NCI-H1105 (cell line): ENCODE measurements at regions not wholly inside any gene's neighbourhood (a gene's known extent, or its start where the extent isn't known, plus 50 kb on each side); places are given as distances from the start of the nearest gene placed in this dataset.
"Not testable (repeated sequence)": the region's sequence is repeated elsewhere in the genome, so short reads cannot be mapped to it uniquely, and the experiment has no call there.

Experiments
- DNase-seq: peaks from one replicate; lab custom pipeline; 2025; lab: John Stamatoyannopoulos, UW

DNA sequence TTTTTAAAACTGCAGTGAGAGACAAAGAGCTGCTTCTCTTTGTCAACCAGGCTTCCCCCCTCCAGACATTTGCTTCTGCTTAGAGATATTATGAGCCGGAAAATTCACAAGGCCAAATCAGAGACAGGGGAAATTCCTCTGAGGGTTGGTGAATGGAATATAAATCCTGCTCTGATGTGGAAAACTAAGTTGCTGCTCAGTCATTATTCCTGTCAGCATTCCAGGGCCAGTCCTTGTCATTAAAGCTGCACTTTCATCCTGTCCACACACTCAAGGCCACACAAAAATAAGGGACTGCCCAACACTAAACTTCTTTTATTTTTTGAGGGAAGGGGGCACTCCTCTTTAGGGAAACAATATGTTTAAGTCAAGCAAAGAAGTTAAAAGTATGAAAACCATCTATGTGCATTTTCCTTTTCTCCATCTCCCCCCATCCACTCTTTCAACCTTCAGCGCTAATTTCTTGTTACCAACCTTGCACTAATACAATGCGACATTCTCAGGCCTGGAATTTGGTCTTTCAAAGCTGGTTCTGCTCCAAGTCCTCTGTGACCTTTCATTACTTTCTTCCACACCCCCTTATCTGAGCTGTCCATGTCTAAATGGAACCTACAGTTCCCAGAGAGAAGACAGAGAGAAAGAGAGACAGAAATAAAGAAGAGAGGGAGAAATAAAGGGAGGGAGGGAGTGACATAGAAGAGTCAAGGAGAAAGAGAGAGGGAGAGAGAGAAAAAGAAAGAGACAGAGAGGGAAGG lies 118.9 kb upstream of the S1PR3 start:
- DNase-seq = no peak

DNA sequence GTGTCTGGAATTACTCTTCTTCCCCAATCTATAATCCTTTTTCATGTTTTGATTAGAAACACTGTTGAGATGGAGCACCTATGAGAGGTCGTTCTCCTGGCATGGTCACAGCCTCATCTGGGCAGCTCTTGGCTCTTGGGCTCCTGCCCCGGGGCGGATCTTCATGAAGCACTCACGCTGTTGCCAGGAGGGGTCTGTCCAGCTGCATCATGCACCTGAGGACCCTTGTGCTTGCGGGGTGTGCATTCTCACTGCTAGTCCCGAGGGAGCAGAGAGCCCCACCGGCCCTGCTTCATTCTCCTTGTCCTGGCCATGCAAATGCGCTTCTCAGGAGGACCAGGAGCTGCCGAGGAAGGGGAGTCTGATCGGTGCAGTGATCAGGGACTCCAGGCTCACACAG lies 117.6 kb upstream of the S1PR3 start:
- no peak for DNase-seq

DNA sequence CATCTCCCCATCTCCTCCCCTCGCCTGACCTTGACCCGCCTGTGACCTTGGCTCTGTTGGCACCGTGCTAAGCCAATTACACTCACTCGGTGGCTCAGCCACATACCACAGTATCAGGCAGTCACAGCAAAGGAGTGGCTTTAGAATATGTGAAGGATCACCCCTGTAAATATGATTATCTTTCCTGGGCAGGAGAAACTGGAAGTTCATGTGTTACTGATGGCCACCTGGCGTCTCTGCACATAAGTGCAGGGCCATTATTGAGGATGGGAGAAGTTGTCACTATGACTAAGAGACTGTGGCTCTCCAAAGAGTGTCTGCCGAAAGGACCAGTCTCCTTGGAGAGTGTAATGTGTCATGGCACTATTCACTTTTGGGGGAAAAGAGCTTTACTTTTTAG lies 116.9 kb upstream of the S1PR3 start:
- DNase-seq = no peak

GRCh38 chr9:88875400-88876120 lies 115.7 kb upstream of the S1PR3 start:
- no peak for DNase-seq

DNA sequence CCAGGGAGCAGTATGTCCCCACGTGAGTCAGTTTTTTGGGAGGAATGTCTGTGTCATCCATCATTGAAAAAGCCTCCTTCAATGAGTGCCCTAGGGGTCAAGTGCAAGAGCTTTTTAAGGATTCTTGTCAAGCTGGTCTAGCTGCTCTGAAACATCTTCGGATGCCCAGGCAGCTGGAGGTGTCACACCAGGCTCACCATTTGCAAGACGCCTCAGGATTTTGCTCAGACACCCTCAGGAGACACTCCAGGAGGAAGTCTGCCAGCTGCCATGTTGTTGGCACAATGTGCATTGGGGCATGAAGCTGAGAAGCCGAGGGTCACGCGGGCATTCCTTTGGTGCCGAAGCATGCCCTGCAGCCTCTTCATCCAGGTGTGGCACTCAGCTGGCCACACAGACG lies 111.1 kb upstream of the S1PR3 start:
- no peak for DNase-seq

GRCh38 chr9:88884291-88884690 lies 107.0 kb upstream of the S1PR3 start:
- DNase-seq = not testable (repeated sequence)

- not testable (repeated sequence) for DNase-seq
These were observed 104.5 kb upstream of the S1PR3 start for GRCh38 chr9:88886762-88887161.

GRCh38 chr9:88889386-88889785 lies 101.9 kb upstream of the S1PR3 start:
- no peak for DNase-seq

DNA sequence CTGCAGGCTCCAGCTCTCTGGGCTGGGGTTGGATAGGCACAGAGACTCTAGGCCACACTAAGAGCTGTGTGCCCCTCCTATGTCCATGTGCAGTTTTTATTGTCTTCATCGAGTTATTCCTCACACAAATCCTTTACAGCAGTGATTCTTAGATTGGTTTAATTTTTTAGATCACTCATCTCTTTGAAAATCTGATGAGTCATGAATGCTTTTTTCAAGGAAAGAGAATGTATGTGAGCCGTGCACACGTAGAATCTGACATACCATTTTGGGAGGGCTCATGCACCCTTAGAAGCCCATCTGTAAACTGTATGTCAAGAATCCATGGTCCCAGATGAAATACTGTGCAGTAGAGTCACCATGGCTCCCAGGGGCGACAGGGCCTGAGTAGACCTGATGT lies 100.7 kb upstream of the S1PR3 start:
- no peak for DNase-seq

GRCh38 chr9:88891040-88891439 lies 100.2 kb upstream of the S1PR3 start:
- no peak for DNase-seq

DNA sequence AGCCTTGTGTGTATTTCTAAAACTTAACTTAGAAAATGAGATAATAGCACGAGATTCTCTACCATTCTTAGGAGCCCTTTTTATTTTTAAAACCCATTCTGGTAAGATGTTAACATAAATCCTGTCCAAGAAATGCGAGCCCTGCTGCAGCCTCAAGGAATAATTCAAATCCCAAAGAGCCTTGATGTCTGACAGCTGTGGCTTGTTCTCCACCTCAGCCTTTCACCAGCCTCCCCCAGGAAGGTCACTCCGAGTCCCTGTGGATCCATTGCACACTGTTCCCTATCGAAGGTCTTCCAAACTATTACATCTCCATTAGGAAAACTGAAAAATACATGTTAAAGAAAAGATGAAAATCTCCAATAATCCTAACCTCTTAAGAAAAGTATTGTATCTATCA lies 98.5 kb upstream of the S1PR3 start:
- DNase-seq = no peak

GRCh38 chr9:88897081-88897480 lies 94.2 kb upstream of the S1PR3 start:
- no peak for DNase-seq

GRCh38 chr9:88898039-88898720 lies 93.1 kb upstream of the S1PR3 start:
- DNase-seq = no peak

- DNase-seq = no peak
These were observed 85.8 kb upstream of the S1PR3 start for GRCh38 chr9:88905506-88905905.

DNA sequence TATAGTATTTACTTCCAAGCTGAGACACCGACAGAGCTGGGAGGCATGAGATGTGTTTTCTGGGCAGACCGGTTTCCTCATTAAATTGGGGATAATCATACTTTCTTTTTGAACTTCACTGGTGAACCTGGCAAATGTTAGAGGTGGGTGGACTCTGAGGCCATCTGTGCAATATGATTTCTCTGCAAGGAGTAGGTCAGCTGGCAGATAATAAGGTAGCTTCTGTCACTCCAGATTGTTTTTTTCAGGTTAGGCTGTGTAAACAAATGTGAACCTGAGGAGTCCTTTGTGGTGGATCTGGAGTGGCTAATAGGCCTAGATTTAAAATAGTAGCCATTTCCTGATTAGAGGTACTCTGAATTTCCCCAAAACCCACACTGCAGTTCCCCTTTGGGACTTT lies 75.4 kb upstream of the S1PR3 start:
- no peak for DNase-seq

- no peak for DNase-seq
These were observed 74.4 kb upstream of the S1PR3 start for GRCh38 chr9:88916894-88917293.

GRCh38 chr9:88917375-88917774 lies 73.9 kb upstream of the S1PR3 start:
- DNase-seq = no peak

DNA sequence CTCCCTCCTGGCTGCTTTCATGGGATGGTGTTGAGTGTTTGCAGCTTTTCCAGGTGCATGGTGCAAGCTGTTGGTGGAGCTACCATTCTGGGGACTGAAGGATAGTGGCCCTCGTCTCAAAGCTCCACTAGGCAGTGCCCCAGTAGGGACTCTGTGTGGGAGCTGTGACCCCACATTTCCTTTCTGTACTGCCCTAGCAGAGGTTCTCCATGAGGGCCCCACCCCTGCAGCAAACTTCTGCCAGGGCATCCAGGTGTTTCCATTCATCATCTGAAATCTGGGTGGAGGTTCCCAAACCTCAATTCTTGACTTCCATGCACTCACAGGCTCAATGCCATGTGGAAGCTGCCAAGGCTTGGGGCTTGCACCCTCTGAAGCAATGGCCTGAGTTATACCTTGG lies 72.7 kb upstream of the S1PR3 start:
- not testable (repeated sequence) for DNase-seq

GRCh38 chr9:88920645-88921044 lies 70.6 kb upstream of the S1PR3 start:
- no peak for DNase-seq

DNA sequence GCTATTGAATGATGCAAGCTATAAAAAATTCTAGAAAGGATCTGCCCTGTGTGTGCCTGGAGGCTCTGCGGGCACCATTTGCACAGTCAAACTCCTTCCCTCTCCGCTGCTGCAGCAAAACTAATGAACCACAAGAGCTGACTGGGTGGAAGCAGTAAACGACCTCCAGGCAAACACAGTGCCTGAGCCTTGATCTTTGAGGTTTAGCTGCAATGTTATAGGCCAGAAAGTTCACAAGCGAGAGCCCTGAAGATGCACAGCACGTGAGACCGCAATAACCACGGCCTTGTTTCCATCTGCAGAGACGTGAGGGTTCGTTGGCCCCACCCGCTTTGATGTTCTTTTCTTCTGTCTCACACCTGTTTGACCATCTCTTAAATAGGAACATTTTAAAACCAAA lies 69.2 kb upstream of the S1PR3 start:
- DNase-seq = no peak

DNA sequence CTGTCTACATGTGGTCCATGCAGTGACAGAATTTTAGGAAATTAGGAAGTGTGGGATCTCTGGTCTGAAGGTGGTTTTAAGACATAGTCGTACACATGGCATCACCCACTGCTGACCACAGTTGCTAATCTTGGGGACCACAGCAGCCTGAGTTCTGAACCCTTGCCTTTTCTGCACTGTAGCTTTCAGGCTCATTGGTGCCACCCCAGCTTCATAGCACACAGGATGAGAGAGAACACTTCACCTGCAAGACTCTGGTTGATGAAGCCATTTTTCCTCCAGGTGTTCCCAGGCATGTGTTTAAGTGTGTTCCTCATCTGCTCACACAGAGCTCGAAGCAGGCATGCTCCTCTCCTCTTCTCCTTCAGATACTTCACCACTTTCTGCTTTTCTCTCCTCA lies 68.2 kb upstream of the S1PR3 start:
- no peak for DNase-seq

DNA sequence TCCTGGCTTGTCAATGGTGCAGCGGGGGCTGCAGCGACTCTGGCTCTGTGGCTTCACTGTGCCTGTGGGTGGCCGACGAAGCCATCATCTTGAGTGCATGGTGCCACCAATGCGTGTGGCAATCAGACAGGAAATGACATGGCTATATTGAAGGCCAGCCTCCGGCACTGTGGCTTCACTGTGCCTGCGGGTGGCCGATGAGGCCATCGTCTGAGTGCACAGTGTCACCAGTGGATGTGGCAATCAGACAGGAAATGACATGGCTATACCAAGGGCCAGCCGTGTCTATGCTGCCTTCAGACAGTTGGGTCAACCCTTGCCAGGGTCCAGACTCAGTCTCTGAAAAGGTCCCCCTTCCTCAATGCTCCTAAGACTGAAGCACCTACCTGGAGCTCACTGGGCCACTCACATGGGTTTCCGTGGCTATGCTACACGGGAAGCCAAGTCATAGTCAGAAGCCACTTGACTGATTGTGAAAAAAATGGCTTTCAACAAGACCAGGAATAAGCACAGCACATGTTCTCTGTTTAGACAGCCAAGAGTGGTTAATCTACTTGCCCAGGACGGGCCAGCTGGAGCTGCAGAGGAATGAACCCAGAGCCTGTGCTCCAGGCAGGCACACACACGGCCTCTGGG lies 67.5 kb upstream of the S1PR3 start:
- no peak for DNase-seq

DNA sequence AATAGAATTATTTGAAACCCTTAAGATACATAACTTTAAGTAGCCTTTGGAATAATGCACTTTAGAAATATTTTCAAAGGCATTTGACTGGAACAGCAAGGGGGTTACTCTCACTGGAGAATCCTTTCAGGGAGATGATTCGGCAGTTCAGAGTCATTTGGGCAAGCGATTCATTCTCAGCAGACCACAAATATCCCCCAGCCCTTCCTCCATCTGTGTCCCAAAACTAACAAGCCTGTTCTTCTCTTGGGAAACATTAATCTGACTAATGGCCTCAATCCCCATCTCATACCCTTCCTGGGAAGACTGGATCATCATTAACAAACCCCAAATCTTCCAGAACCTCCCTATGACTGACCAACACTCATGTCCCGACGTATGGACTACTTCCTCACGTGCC lies 65.8 kb upstream of the S1PR3 start:
- no peak for DNase-seq
